ENCODE measurements at regions not wholly inside any gene's neighbourhood (a gene's known extent, or its start where the extent isn't known, plus 50 kb on each side); places are given as distances from the start of the nearest gene placed in this dataset.
"Not testable (repeated sequence)": the region's sequence is repeated elsewhere in the genome, so short reads cannot be mapped to it uniquely, and the experiment has no call there.

- Histone ChIP-seq H4K20me1 (ENCODE audit: insufficient read depth, low read length) (no peaks in the 10 kb centered on the region), H3K4me3 (ENCODE audit: low read depth in 1 of 2, low read length in 2 of 2) (no peak overlapping the region), H3K36me3 (ENCODE audit: insufficient read depth, low read length) (no peaks in the 10 kb centered on the region), H3K4me1 (ENCODE audit: insufficient read depth, low read length) (no peaks in the 10 kb centered on the region), H3K4me2 (ENCODE audit: insufficient read depth, low read length) (no peak overlapping the region), H3K27ac (ENCODE audit: low read length) (no peak overlapping the region), H3K79me2 (ENCODE audit: insufficient read depth, low read length) (no peaks in the 10 kb centered on the region), H2AFZ (ENCODE audit: low read depth, low read length) (no peak overlapping the region), H3K9me3 (ENCODE audit: insufficient read depth, low read length, severe bottlenecking) (no peaks in the 10 kb centered on the region), H3K9ac (ENCODE audit: low read depth, low read length) (no peak overlapping the region), H3K27me3 (ENCODE audit: insufficient read depth, low read length, poor library complexity) (no peaks in the 10 kb centered on the region)
- no peak for TF ChIP-seq EZH2 (IDR thresholded peaks at IDR 0.05; ENCODE audit: borderline replicate concordance, low read depth, low read length, severe bottlenecking)
- peak; percentile 49 for TF ChIP-seq CTCF (IDR thresholded peaks at IDR 0.05; ENCODE audit: borderline replicate concordance, extremely low read depth, low read length, poor library complexity, severe bottlenecking)
- ATAC-seq (ENCODE audit: insufficient read depth, low read depth), result no peak
- DNase-seq, result no peak
Measured at GRCh38 chr2:138373993-138374408, 127.6 kb upstream of the SPOPL start.

- DNase-seq, result no peak
- Histone ChIP-seq H3K36me3 (ENCODE audit: insufficient read depth, low read length) (no peaks in the 10 kb centered on the region), H3K27me3 (ENCODE audit: insufficient read depth, low read length, poor library complexity) (no peaks in the 10 kb centered on the region), H3K27ac (ENCODE audit: low read length) (no peak overlapping the region), H2AFZ (ENCODE audit: low read depth, low read length) (no peak overlapping the region), H4K20me1 (ENCODE audit: insufficient read depth, low read length) (no peaks in the 10 kb centered on the region), H3K4me3 (ENCODE audit: low read depth in 1 of 2, low read length in 2 of 2) (no peak overlapping the region), H3K4me2 (ENCODE audit: insufficient read depth, low read length) (no peak overlapping the region), H3K79me2 (ENCODE audit: insufficient read depth, low read length) (no peaks in the 10 kb centered on the region), H3K4me1 (ENCODE audit: insufficient read depth, low read length) (no peaks in the 10 kb centered on the region), H3K9me3 (ENCODE audit: insufficient read depth, low read length, severe bottlenecking) (no peaks in the 10 kb centered on the region), H3K9ac (ENCODE audit: low read depth, low read length) (no peak overlapping the region)
- no peak for TF ChIP-seq CTCF (IDR thresholded peaks at IDR 0.05; ENCODE audit: borderline replicate concordance, extremely low read depth, low read length, poor library complexity, severe bottlenecking)
- no peak for TF ChIP-seq EZH2 (IDR thresholded peaks at IDR 0.05; ENCODE audit: borderline replicate concordance, low read depth, low read length, severe bottlenecking)
- no peak for ATAC-seq (ENCODE audit: insufficient read depth, low read depth)
Measured at GRCh38 chr2:138381373-138381772, 120.2 kb upstream of the SPOPL start.

- no peak for DNase-seq
Measured at GRCh38 chr2:138382672-138383071, 118.9 kb upstream of the SPOPL start.

GRCh38 chr2:138386191-138386590 is 115.4 kb upstream of the SPOPL start:
- not testable (repeated sequence) for H3K4me3 ChIP-seq (ENCODE audit: low read depth in 1 of 2, low read length in 2 of 2); H3K9me3 ChIP-seq (ENCODE audit: insufficient read depth, low read length, severe bottlenecking); H3K79me2 ChIP-seq (ENCODE audit: insufficient read depth, low read length); H3K9ac ChIP-seq (ENCODE audit: low read depth, low read length); H4K20me1 ChIP-seq (ENCODE audit: insufficient read depth, low read length); H3K36me3 ChIP-seq (ENCODE audit: insufficient read depth, low read length); H3K4me2 ChIP-seq (ENCODE audit: insufficient read depth, low read length); ATAC-seq (ENCODE audit: insufficient read depth, low read depth); DNase-seq; H3K27ac ChIP-seq (ENCODE audit: low read length); H2AFZ ChIP-seq (ENCODE audit: low read depth, low read length); H3K27me3 ChIP-seq (ENCODE audit: insufficient read depth, low read length, poor library complexity); H3K4me1 ChIP-seq (ENCODE audit: insufficient read depth, low read length)

More at GRCh38 chr2:138382672-138383071, 118.9 kb upstream of the SPOPL start:
- H3K4me1 ChIP-seq (ENCODE audit: insufficient read depth, low read length), result no peaks in the 10 kb centered on the region
- H3K36me3 ChIP-seq (ENCODE audit: insufficient read depth, low read length), result no peaks in the 10 kb centered on the region
- no peaks in the 10 kb centered on the region for H3K79me2 ChIP-seq (ENCODE audit: insufficient read depth, low read length)
- no peak overlapping the region for H3K27ac ChIP-seq (ENCODE audit: low read length)
- no peaks in the 10 kb centered on the region for H3K9me3 ChIP-seq (ENCODE audit: insufficient read depth, low read length, severe bottlenecking)
- no peak overlapping the region for H2AFZ ChIP-seq (ENCODE audit: low read depth, low read length)
- H3K4me3 ChIP-seq (ENCODE audit: low read depth in 1 of 2, low read length in 2 of 2), result no peak overlapping the region
- no peak overlapping the region for H3K9ac ChIP-seq (ENCODE audit: low read depth, low read length)
- ATAC-seq (ENCODE audit: insufficient read depth, low read depth), result no peak
- no peak for TF ChIP-seq CTCF (IDR thresholded peaks at IDR 0.05; ENCODE audit: borderline replicate concordance, extremely low read depth, low read length, poor library complexity, severe bottlenecking)
- TF ChIP-seq EZH2 (IDR thresholded peaks at IDR 0.05; ENCODE audit: borderline replicate concordance, low read depth, low read length, severe bottlenecking), result no peak
- no peak overlapping the region for H3K4me2 ChIP-seq (ENCODE audit: insufficient read depth, low read length)
- H3K27me3 ChIP-seq (ENCODE audit: insufficient read depth, low read length, poor library complexity), result no peaks in the 10 kb centered on the region
- no peaks in the 10 kb centered on the region for H4K20me1 ChIP-seq (ENCODE audit: insufficient read depth, low read length)
